ENCODE measurements at regions not wholly inside any gene's neighbourhood (a gene's known extent, or its start where the extent isn't known, plus 50 kb on each side); places are given as distances from the start of the nearest gene placed in this dataset.

DNA sequence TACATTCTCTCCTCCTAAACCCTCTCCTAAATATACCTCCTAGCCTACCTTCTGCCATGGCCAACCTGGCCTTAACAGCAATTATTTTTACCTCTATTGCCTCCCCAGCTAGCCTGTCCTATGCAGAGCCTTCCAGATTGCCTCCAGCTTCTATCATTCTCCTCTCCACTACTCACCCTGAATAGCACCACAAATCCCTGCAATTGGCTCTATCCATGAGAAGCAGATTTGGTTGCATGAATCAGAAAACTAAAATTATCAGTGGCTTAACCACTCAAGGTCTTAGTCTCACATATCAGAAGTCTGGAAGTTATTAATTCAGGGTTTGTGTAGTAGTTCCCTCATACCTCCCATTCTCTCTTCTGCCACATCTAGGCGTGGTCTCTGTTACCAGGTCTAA is 120.3 kb upstream of the CACUL1 start:
- H3K27me3 ChIP-seq (ENCODE audit: insufficient read depth) = no peaks in the 10 kb centered on the region; the same call in 1 of the 2 replicates
- no peaks in the 10 kb centered on the region for H3K36me3 ChIP-seq (replicated peaks in 1 of 2; ENCODE audit: control insufficient read depth in 1 of 2, insufficient read depth in 2 of 2, low read length in 1 of 2)
- peaks cover 0 to 12% of the 10 kb centered on the region in 2 experiments; a peak in 2 of 4 replicates for H3K4me1 ChIP-seq (ENCODE audit: control insufficient read depth in 1 of 2, insufficient read depth in 2 of 2, low read depth in 1 of 2, low read length in 1 of 2)
- no peaks in the 10 kb centered on the region for H4K20me1 ChIP-seq (ENCODE audit: insufficient read depth)
- POLR2A ChIA-PET = no interaction called here
- 0% methylated on average over 1 of the region's 1 CpG for WGBS (ENCODE audit: low lambda C conversion rate)
- H3F3A ChIP-seq (replicated peaks; ENCODE audit: insufficient read depth) = no peaks in the 10 kb centered on the region
- H3K9me3 ChIP-seq = 0 out of 2 replicates have a peak, but pooled peaks cover 8% of the 10 kb centered on the region
- H3K9ac ChIP-seq = no peak overlapping the region
- CTCF ChIA-PET = no interaction called here
- no peak overlapping the region for H3K27ac ChIP-seq (ENCODE audit: low read depth in 2 of 2, low read length in 1 of 2)
- no peak overlapping the region for H3K4me3 ChIP-seq (ENCODE audit: low read depth in 2 of 2, low read length in 1 of 2)
- no peak for DNase-seq
- H3K4me2 ChIP-seq = no peak overlapping the region
- no peak for TF ChIP-seq GABPA (IDR thresholded peaks at IDR 0.05; ENCODE audit: low read depth)
- 0 out of 2 replicates have a peak, but pooled peaks cover under 1% of the 10 kb centered on the region for H3K9me2 ChIP-seq
- no peak overlapping the region for H2AFZ ChIP-seq (ENCODE audit: low read depth)
- no peaks in the 10 kb centered on the region for H3K79me2 ChIP-seq (ENCODE audit: insufficient read depth)

GRCh38 chr10:118882741-118883140 is 128.0 kb upstream of the CACUL1 start:
- H3F3A ChIP-seq (replicated peaks; ENCODE audit: insufficient read depth) = no peaks in the 10 kb centered on the region
- no peak overlapping the region for H3K27ac ChIP-seq (ENCODE audit: low read depth in 2 of 2, low read length in 1 of 2)
- DNase-seq = no peak
- POLR2A ChIA-PET = no interaction called here
- H2AFZ ChIP-seq (ENCODE audit: low read depth) = no peak overlapping the region
- no peaks in the 10 kb centered on the region for H3K4me1 ChIP-seq (ENCODE audit: control insufficient read depth in 1 of 2, insufficient read depth in 2 of 2, low read depth in 1 of 2, low read length in 1 of 2)
- no peak overlapping the region for H3K4me2 ChIP-seq
- H3K36me3 ChIP-seq (replicated peaks in 1 of 2; ENCODE audit: control insufficient read depth in 1 of 2, insufficient read depth in 2 of 2, low read length in 1 of 2) = no peaks in the 10 kb centered on the region
- H3K9me2 ChIP-seq = 0 out of 2 replicates have a peak, but pooled peaks cover 4% of the 10 kb centered on the region
- no peak overlapping the region for H3K9ac ChIP-seq
- WGBS (ENCODE audit: low lambda C conversion rate) = 56% methylated on average over 2 of the region's 2 CpGs
- CTCF ChIA-PET = no interaction called here
- no peaks in the 10 kb centered on the region for H3K27me3 ChIP-seq (ENCODE audit: insufficient read depth)
- no peaks in the 10 kb centered on the region for H3K79me2 ChIP-seq (ENCODE audit: insufficient read depth)
- H3K9me3 ChIP-seq = peaks cover 8% of the 10 kb centered on the region; the same call in 1 of the 2 replicates
- TF ChIP-seq RAD21 (IDR thresholded peaks at IDR 0.05; ENCODE audit: low read length) (no peak), GATA2 (CRISPR knock-in tag; IDR thresholded peaks at IDR 0.05) (no peak), YY1 (IDR thresholded peaks at IDR 0.05; ENCODE audit: low read depth) (no peak), NRF1 (IDR thresholded peaks at IDR 0.05; ENCODE audit: low read depth, low read length) (no peak), MEF2A (IDR thresholded peaks at IDR 0.05; ENCODE audit: borderline replicate concordance, low read depth) (no peak), JUND (IDR thresholded peaks at IDR 0.05) (no peak), USF2 (IDR thresholded peaks at IDR 0.05; ENCODE audit: borderline replicate concordance, low read depth, low read length) (no peak), SIN3A (IDR thresholded peaks at IDR 0.05; ENCODE audit: borderline replicate concordance, low read depth, low read length) (no peak), ELF1 (IDR thresholded peaks at IDR 0.05) (no peak), SMC3 (IDR thresholded peaks at IDR 0.05; ENCODE audit: low read depth, low read length) (no peak), TAF1 (IDR thresholded peaks at IDR 0.05; ENCODE audit: borderline replicate concordance, low read depth, low read length) (no peak), CTCF (IDR thresholded peaks at IDR 0.05) (no peak), FOXM1 (IDR thresholded peaks at IDR 0.05; ENCODE audit: low read depth) (no peak), FOXJ3 (CRISPR knock-in tag; IDR thresholded peaks at IDR 0.05) (no peak), POLR2AphosphoS5 (IDR thresholded peaks at IDR 0.05; ENCODE audit: low read depth, low read length) (no peak), MAX (IDR thresholded peaks at IDR 0.05; ENCODE audit: low read depth) (no peak)
- TF ChIP-seq, protein P1, sequence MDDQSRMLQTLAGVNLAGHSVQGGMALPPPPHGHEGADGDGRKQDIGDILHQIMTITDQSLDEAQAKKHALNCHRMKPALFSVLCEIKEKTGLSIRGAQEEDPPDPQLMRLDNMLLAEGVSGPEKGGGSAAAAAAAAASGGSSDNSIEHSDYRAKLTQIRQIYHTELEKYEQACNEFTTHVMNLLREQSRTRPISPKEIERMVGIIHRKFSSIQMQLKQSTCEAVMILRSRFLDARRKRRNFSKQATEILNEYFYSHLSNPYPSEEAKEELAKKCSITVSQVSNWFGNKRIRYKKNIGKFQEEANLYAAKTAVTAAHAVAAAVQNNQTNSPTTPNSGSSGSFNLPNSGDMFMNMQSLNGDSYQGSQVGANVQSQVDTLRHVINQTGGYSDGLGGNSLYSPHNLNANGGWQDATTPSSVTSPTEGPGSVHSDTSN (IDR thresholded peaks at IDR 0.05) = no peak
- TF ChIP-seq, protein P2, sequence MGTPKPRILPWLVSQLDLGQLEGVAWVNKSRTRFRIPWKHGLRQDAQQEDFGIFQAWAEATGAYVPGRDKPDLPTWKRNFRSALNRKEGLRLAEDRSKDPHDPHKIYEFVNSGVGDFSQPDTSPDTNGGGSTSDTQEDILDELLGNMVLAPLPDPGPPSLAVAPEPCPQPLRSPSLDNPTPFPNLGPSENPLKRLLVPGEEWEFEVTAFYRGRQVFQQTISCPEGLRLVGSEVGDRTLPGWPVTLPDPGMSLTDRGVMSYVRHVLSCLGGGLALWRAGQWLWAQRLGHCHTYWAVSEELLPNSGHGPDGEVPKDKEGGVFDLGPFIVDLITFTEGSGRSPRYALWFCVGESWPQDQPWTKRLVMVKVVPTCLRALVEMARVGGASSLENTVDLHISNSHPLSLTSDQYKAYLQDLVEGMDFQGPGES (IDR thresholded peaks at IDR 0.05; ENCODE audit: low read depth, low read length) = no peak
- TF ChIP-seq, protein P3, sequence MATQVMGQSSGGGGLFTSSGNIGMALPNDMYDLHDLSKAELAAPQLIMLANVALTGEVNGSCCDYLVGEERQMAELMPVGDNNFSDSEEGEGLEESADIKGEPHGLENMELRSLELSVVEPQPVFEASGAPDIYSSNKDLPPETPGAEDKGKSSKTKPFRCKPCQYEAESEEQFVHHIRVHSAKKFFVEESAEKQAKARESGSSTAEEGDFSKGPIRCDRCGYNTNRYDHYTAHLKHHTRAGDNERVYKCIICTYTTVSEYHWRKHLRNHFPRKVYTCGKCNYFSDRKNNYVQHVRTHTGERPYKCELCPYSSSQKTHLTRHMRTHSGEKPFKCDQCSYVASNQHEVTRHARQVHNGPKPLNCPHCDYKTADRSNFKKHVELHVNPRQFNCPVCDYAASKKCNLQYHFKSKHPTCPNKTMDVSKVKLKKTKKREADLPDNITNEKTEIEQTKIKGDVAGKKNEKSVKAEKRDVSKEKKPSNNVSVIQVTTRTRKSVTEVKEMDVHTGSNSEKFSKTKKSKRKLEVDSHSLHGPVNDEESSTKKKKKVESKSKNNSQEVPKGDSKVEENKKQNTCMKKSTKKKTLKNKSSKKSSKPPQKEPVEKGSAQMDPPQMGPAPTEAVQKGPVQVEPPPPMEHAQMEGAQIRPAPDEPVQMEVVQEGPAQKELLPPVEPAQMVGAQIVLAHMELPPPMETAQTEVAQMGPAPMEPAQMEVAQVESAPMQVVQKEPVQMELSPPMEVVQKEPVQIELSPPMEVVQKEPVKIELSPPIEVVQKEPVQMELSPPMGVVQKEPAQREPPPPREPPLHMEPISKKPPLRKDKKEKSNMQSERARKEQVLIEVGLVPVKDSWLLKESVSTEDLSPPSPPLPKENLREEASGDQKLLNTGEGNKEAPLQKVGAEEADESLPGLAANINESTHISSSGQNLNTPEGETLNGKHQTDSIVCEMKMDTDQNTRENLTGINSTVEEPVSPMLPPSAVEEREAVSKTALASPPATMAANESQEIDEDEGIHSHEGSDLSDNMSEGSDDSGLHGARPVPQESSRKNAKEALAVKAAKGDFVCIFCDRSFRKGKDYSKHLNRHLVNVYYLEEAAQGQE (IDR thresholded peaks at IDR 0.05; ENCODE audit: low read depth, low read length) = no peak
- H4K20me1 ChIP-seq (ENCODE audit: insufficient read depth) = no peaks in the 10 kb centered on the region
- H3K4me3 ChIP-seq (ENCODE audit: low read depth in 2 of 2, low read length in 1 of 2) = no peak overlapping the region
